Spleen (tissue), 7 donors: ENCODE measurements at regions not wholly inside any gene's neighbourhood (a gene's known extent, or its start where the extent isn't known, plus 50 kb on each side); places are given as distances from the start of the nearest gene placed in this dataset.

ENCODE experiments used
- CTCF ChIP-seq, 11 experiments: fragments of 200-600 bp in 7 of 11; fragments of 450-650 bp in 4 of 11; sonication (generic) in 4 of 11; IDR thresholded peaks in 8 of 11; conservative IDR thresholded peaks in 3 of 11; 1 replicate in 7 of 11; 2 replicates in 4 of 11; pipeline versions ENCODE4 v1.4.0 to v1.8.0; 2016 to 2021; ENCODE audit warnings: antibody characterized with exemption in 11 of 11, inconsistent platforms in 4 of 11, mild to moderate bottlenecking in 1 of 11
- POLR2A ChIP-seq, 3 donors: fragments of 450-650 bp; IDR thresholded peaks; one replicate each; pipeline ENCODE4 v1.5.1; 2017; ENCODE audit warnings: antibody characterized with exemption in 3 of 3, mild to moderate bottlenecking in 1 of 3
- donor health status: DM: no; HTN: no; CAD: no; lungs with moderate emphysema.
- donor health status: DM: no; HTN: no; CAD: no.
- donor health status: DM: no; HTN: no; CAD: no.

- TF ChIP-seq CTCF (IDR thresholded peaks at IDR 0.05 in 8 of 11, conservative IDR thresholded peaks at IDR 0.05 in 3 of 11) (no peak), POLR2A (IDR thresholded peaks at IDR 0.05) (no peak)
Observed at GRCh38 chr4:22179124-22179874, 230.7 kb upstream of the KCNIP4 start.
